ENCODE measurements at regions not wholly inside any gene's neighbourhood (a gene's known extent, or its start where the extent isn't known, plus 50 kb on each side); places are given as distances from the start of the nearest gene placed in this dataset.

DNA sequence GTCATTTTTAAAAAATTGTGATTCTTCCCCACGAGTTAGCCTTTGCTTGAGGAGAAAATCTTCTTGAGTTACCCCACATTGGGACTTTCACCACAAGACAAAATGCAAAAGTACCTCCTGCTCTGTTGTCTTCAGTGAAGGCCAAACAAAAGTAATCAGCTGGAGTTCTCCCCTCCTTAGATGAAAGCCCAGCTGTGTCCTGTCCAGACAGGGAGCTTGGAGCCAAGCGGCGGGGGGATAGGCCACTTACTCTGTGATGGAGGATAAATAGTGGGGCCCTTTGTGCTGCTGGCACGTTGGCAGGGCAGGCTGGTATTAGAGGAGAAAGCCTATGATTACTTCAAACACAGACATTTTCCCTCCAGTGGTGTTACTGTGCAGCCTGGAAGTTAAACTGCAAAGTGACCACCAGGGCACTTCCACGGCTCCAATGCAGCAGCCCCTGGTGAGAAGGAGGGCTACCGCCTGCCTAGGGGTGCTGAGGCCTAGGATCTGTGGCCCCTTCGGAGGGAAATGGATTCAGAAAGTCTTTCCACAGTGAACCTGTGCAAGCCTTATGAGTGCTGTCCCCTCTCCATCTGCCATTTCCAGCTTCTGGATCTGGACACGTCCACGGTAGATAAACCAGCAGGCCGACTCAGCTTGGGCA lies 155.0 kb downstream of the TMEM167A start (continued):
- TF ChIP-seq SKIL (IDR thresholded peaks at IDR 0.05; ENCODE audit: low read depth, poor library complexity, severe bottlenecking) (no peak), PBX3 (IDR thresholded peaks at IDR 0.05; ENCODE audit: insufficient replicate concordance, low read depth, low read length) (no peak), KAT2A (conservative IDR thresholded peaks at IDR 0.05; ENCODE audit: control insufficient read depth, low read depth, low read length) (no peak), RAD51 (IDR thresholded peaks at IDR 0.05) (no peak), GATAD2B (conservative IDR thresholded peaks at IDR 0.05; ENCODE audit: low read depth) (no peak), EGR1 (IDR thresholded peaks at IDR 0.05; ENCODE audit: borderline replicate concordance in 1 of 2, low read depth in 2 of 2, low read length in 2 of 2) (no peak), NKRF (conservative IDR thresholded peaks at IDR 0.05) (no peak)

All from GM12878 (cell line).